HG03135 (cell line): ENCODE measurements at regions not wholly inside any gene's neighbourhood (a gene's known extent, or its start where the extent isn't known, plus 50 kb on each side); places are given as distances from the start of the nearest gene placed in this dataset.
"Not testable (repeated sequence)": the region's sequence is repeated elsewhere in the genome, so short reads cannot be mapped to it uniquely, and the experiment has no call there.

Experiments used
- ATAC-seq: cut with Tn5 transposase; IDR thresholded peaks from one replicate; pipeline ENCODE4 v1.9.1; 2021; ENCODE audit warnings: mild to moderate bottlenecking, moderate library complexity; ENCODE audit not compliant: unreplicated experiment

DNA sequence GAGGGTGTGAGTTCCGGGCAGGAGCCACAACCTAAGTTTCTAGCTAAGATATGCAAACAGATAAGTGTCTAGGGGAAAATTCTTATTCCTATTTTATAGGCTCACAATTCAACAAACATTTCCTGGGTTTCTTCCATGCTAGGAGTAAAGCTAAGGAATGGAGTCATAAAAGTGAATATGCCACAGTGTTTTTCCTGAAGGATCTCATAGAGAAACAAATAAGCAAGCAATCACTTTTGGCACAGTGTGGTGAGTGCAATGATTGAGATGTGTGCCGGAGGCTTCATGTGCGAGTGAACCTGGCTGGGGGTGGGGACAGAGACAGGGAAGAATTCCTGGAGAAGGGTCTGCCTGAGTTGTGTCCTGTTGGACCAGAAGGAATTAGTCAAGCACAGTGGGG, 147.4 kb downstream of the TENT5C start:
- ATAC-seq = no peak

GRCh38 chr1:117753652-117754051, 147.8 kb downstream of the TENT5C start:
- no peak for ATAC-seq

DNA sequence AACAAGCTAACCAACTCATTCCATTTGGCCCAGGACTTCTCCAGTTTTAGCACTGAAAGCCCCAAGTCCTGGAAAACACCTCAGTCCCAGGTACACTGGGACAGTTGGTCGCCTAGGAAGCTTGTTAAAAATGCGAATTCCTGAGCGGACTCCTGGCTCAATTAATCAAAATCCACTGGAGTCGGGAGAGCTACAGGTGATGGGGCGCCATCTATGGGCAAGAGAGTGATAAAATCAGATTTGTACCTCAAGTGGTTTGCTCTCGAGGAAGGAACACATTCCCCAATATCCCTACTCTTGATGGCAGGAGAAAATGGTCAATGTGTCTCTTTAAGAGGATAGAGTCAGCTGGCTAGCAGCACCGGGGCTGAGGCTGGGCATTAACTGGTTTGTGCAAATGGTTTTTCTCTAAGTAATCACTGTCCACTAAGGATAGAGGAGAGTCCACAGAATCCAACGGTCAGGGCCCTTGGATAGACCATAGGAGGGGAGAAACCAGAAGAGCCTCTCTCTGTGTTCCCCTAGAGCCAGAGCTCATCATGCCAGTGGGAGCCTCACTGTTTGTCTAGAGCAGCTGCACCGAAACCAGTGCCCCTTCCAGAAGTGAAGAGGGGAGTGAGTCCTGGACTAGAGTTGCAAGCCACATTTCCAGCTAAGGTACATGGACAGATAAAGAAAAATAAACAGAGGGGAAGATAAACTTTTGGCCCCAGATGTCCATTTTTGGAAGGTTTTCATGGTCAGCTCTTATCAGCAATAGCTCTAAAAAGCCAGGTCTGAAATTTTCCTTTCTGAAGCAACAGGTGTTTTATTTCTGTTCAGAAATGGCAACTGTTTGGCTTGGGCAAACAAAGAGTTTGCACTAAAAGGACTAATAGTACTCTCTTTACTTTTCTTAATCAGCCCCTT, 148.5 kb downstream of the TENT5C start:
- no peak for ATAC-seq

GRCh38 chr1:117757668-117758067, 151.8 kb downstream of the TENT5C start:
- ATAC-seq = no peak

DNA sequence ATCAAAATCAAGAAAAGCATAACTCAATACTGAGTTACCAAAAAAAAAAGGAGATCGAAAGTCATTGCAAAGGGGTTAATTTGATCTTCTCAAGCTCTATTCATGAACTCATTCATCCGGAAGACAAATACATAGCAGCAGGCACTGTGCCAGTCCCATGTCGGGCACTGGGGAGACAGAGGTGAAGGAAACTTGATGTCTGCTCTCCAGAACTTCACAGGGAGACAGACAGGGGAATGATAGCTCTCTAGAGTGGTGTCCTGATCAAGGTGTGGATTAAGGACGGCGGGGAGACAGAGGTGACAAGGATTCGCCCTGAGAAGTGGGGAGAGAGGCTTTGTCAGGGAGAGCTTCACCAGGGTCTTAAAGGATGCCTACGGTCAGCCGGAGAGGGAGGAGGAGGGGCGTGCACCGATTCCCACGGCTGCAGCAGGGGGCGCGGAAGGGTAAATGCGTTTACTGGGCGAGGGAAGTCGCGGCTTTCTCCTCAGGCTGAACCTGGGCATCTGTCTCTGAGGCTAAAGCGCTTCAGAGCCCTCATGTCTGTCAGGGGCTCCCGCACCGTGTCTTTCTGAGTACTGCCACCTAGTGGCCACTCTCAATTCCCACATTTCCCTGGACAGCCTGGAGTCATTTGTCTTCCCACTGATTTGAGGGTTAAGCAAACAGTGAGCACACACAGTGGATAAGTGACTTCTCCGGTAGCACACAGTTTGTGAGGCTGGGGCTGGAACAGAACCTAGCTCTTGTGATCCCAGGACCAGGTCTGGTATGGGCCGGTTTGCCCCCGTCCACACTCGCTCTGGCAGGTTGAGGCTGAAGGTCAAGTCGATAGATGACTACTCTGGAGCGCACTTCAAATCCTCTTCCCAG, 152.8 kb downstream of the TENT5C start:
- peak; percentile 77 for ATAC-seq

- ATAC-seq = no peak
Observed at GRCh38 chr1:117759535-117759934, 153.7 kb downstream of the TENT5C start.

- no peak for ATAC-seq
Observed at GRCh38 chr1:117760069-117760468, 154.2 kb downstream of the TENT5C start.

- ATAC-seq = no peak
Observed at GRCh38 chr1:117760485-117760884, 154.6 kb downstream of the TENT5C start.

GRCh38 chr1:117767756-117768155, 161.7 kb downstream of the GDAP2 start:
- not testable (repeated sequence) for ATAC-seq

- no peak for ATAC-seq
Observed at GRCh38 chr1:117770981-117771531, 158.4 kb downstream of the GDAP2 start.

DNA sequence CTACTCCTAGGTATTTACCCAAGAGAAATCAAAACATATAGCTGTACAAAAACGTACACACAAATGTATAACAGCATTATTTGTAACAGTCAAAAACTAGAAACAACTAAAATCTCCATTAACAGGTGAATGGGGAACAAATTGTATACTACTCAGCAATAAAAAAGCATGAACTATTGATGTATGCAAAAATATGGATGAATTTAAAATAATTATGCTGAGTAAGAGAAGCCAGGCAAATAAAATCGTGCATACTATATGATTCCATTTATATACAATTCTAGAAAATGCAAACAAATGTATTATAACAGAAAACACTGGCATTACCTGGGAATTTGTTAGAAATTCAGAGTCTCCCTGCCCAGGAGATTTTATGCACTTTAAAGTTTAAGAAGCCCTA, 150.1 kb downstream of the GDAP2 start:
- ATAC-seq = no peak

DNA sequence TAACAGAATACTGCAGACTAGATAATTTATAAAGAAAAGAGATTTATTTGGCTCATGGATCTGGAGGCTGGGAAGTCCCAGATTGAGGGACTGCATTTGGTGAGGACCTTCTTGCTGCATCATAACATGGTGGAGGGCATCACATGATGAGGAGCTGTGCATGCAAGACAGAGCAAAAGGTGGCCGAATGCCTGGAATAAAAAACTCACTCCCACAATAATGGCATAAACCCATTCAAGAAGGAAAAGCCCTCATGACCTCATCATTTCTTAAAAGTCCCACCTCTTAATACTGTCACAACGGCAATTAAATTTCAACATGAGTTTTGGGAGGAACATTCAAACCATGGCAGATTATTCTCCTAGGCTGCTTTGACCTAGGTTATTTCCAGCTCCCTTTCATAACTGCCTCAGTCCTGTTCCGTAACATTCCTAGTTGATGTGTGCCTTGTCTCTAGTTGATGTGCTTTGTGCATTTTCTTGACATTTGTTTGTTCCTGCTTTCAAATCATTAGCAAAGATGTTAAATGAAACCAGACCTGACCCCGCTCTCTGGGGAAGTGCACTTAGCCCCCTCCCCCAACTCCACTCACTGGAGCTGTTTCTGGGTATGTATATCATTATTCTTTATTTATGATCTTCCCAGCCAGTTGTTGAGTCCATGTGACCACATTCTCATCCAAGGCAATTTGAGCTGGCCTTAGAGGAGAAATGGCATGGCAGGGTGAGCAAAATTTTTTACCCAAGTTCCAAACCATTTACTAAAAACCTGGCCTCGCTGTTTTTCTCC, 148.5 kb downstream of the GDAP2 start:
- no peak for ATAC-seq

DNA sequence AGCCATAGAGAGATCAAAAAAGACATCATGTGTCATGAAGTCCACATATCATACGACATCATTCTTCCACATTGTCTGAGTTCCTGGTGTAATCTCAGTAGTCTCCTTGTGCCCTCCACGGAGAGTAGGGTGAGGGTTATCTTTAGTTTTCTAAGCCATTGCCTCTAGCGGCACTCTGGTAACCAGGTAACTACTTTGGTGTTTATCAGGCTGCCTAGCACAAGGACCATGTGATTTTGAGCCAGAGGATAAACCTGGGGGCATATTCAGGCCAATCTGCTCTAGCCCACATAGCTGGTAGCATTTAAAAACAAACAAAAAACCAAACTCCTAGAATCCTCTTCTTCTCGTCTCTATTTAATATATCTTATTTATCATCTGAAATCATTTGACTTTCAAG, 147.4 kb downstream of the GDAP2 start:
- no peak for ATAC-seq

- ATAC-seq = no peak
Observed at GRCh38 chr1:117783606-117784396, 145.6 kb downstream of the GDAP2 start.

- ATAC-seq = no peak
Observed at GRCh38 chr1:117788014-117788413, 141.4 kb downstream of the GDAP2 start.

GRCh38 chr1:117793413-117793812, 136.0 kb downstream of the GDAP2 start:
- ATAC-seq = no peak

- ATAC-seq = no peak
Observed at GRCh38 chr1:117794073-117794472, 135.3 kb downstream of the GDAP2 start.

- no peak for ATAC-seq
Observed at GRCh38 chr1:117795190-117795589, 134.2 kb downstream of the GDAP2 start.

DNA sequence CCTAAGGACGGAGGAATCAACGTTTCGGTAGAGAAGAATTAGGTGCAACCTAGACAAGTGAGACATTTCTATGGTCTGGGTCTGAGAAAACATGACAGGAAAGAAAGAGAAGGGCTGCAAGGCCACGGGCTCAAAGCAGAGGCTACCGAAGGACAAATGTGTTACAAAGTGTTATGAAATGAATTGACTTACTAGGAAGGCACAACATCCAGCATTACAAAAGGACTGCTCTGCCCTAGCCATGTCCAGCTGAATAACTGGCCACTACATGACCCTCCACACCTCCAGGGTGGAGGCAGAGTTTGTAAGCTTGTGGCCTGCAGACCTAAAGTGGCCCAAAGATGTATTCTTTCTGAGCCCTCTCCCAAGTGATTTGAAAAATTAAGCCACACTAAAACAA, 133.6 kb downstream of the GDAP2 start:
- no peak for ATAC-seq

- no peak for ATAC-seq
Observed at GRCh38 chr1:117796226-117796625, 133.2 kb downstream of the GDAP2 start.
